GM12878 (cell line): ENCODE measurements at regions not wholly inside any gene's neighbourhood (a gene's known extent, or its start where the extent isn't known, plus 50 kb on each side); places are given as distances from the start of the nearest gene placed in this dataset.

ENCODE experiments used
- CTCF ChIP-seq, 3 experiments: IDR thresholded peaks in 2 of 3; conservative IDR thresholded peaks in 1 of 3; 2 replicates each; pipeline ENCODE4 v1.5.1; 2011; ENCODE audit warnings: low read depth in 3 of 3, low read length in 3 of 3, mild to moderate bottlenecking in 3 of 3, control low read depth in 2 of 3, moderate library complexity in 2 of 3, inconsistent platforms in 1 of 3, mixed read lengths in 1 of 3; ENCODE audit not compliant: control insufficient read depth in 2 of 3, insufficient read depth in 1 of 3; ENCODE audit errors: extremely low read depth in 1 of 3
- EP300 ChIP-seq, 2 experiments: fragments of 150-350 bp in 1 of 2; IDR thresholded peaks; 2 replicates each; pipeline ENCODE4 v1.6.1; 2011 to 2012; ENCODE audit warnings: low read depth in 2 of 2, low read length in 2 of 2, borderline replicate concordance in 1 of 2, improper control_type of control experiment in 1 of 2, inconsistent platforms in 1 of 2; ENCODE audit not compliant: control insufficient read depth in 1 of 2
- SMARCA5 ChIP-seq: fragments of 450-650 bp; IDR thresholded peaks from 2 replicates; pipeline ENCODE4 v1.6.1; 2017; ENCODE audit warnings: mild to moderate bottlenecking
- SPI1 ChIP-seq: IDR thresholded peaks from 2 replicates; pipeline ENCODE4 v1.6.1; 2011; ENCODE audit warnings: low read depth, mild to moderate bottlenecking, low read length, moderate library complexity, borderline replicate concordance; ENCODE audit not compliant: insufficient read depth
- ZNF24 ChIP-seq: fragments of 450-650 bp; IDR thresholded peaks from 2 replicates; pipeline ENCODE4 v1.6.1; 2017; ENCODE audit warnings: antibody characterized with exemption, mild to moderate bottlenecking
- TF ChIP-seq, protein P1 (sequence below): IDR thresholded peaks from 2 replicates; pipeline ENCODE4 v1.6.1; 2011; ENCODE audit warnings: low read depth, low read length, improper control_type of control experiment, borderline replicate concordance

GRCh38 chr2:8222979-8223694 lies 458.7 kb upstream of the ID2 start:
- TF ChIP-seq SPI1, result no peak
- no peak for TF ChIP-seq ZNF24
- TF ChIP-seq CTCF (IDR thresholded peaks at IDR 0.05 in 2 of 3, conservative IDR thresholded peaks at IDR 0.05 in 1 of 3; ENCODE audit: control insufficient read depth in 2 of 3, extremely low read depth in 1 of 3, insufficient read depth in 1 of 3, low read depth in 3 of 3, low read length in 3 of 3), result no peak
- TF ChIP-seq EP300 (IDR thresholded peaks at IDR 0.05; ENCODE audit: borderline replicate concordance in 1 of 2, control insufficient read depth in 1 of 2, low read depth in 2 of 2, low read length in 2 of 2), result no peak
- TF ChIP-seq SMARCA5, result no peak
- TF ChIP-seq, protein P1, sequence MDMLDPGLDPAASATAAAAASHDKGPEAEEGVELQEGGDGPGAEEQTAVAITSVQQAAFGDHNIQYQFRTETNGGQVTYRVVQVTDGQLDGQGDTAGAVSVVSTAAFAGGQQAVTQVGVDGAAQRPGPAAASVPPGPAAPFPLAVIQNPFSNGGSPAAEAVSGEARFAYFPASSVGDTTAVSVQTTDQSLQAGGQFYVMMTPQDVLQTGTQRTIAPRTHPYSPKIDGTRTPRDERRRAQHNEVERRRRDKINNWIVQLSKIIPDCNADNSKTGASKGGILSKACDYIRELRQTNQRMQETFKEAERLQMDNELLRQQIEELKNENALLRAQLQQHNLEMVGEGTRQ, result no peak
